ENCODE measurements at regions not wholly inside any gene's neighbourhood (a gene's known extent, or its start where the extent isn't known, plus 50 kb on each side); places are given as distances from the start of the nearest gene placed in this dataset.
A peak's percentile ranks its signal among the peaks of the same experiment; 100 is the strongest.

DNA sequence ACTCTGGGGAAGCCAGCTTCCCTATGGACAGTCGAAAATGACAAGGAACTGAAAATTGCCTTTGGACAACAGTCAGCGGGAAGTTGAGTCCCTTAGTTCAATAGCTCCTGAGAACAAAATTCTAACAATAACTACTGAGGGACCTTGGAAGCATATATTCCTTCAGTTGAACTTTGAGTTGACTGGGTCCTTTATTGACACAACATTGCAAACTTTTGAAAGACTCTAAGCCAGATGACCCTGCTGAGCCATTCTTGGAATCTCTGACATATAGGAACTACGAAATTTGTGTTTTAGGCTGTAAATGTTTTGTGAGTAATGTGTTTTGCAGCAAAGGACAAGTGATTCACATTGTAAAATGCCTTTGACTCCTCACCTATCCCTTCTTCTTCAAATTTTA is 548.8 kb upstream of the LCORL start (continued):
- TF ChIP-seq, protein P1, sequence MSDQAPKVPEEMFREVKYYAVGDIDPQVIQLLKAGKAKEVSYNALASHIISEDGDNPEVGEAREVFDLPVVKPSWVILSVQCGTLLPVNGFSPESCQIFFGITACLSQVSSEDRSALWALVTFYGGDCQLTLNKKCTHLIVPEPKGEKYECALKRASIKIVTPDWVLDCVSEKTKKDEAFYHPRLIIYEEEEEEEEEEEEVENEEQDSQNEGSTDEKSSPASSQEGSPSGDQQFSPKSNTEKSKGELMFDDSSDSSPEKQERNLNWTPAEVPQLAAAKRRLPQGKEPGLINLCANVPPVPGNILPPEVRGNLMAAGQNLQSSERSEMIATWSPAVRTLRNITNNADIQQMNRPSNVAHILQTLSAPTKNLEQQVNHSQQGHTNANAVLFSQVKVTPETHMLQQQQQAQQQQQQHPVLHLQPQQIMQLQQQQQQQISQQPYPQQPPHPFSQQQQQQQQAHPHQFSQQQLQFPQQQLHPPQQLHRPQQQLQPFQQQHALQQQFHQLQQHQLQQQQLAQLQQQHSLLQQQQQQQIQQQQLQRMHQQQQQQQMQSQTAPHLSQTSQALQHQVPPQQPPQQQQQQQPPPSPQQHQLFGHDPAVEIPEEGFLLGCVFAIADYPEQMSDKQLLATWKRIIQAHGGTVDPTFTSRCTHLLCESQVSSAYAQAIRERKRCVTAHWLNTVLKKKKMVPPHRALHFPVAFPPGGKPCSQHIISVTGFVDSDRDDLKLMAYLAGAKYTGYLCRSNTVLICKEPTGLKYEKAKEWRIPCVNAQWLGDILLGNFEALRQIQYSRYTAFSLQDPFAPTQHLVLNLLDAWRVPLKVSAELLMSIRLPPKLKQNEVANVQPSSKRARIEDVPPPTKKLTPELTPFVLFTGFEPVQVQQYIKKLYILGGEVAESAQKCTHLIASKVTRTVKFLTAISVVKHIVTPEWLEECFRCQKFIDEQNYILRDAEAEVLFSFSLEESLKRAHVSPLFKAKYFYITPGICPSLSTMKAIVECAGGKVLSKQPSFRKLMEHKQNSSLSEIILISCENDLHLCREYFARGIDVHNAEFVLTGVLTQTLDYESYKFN (CRISPR knock-in tag; conservative IDR thresholded peaks at IDR 0.05): peak; percentile 48; the same call in 1 of the 2 replicates
- no peak for TF ChIP-seq TERF1 (CRISPR knock-in tag; IDR thresholded peaks at IDR 0.05)
- TF ChIP-seq HNRNPUL1 (IDR thresholded peaks at IDR 0.05; ENCODE audit: low read depth, low read length): no peak
- no peak for TF ChIP-seq SOX13 (IDR thresholded peaks at IDR 0.05)
- peak in 1 of 2 experiments; percentile 48; a peak in 2 of 4 replicates for TF ChIP-seq SOX13 (CRISPR knock-in tag; conservative IDR thresholded peaks at IDR 0.05 in 1 of 2, IDR thresholded peaks at IDR 0.05 in 1 of 2)

GRCh38 chr4:18568600-18568999 is 547.0 kb upstream of the LCORL start:
- no peak overlapping the region for H3K4me2 ChIP-seq (ENCODE audit: low read depth, low read length)
- no peak for DNase-seq (ENCODE audit: low spot score)

More at GRCh38 chr4:18568600-18568999, 547.0 kb upstream of the LCORL start:
- ATAC-seq: no peak
- Histone ChIP-seq H3K27me3 (ENCODE audit: control insufficient read depth in 1 of 2, insufficient read depth in 2 of 2, low read length in 2 of 2) (no peaks in the 10 kb centered on the region), H3K4me1 (ENCODE audit: insufficient read depth, low read length) (peaks cover 66% of the 10 kb centered on the region), H3K79me2 (ENCODE audit: insufficient read depth, low read length) (no peaks in the 10 kb centered on the region), H3K27ac (ENCODE audit: extremely low read length, insufficient read depth, low read length) (no peak overlapping the region), H3K4me3 (replicated peaks in 1 of 3; ENCODE audit: insufficient read depth in 1 of 3, low read depth in 2 of 3, low read length in 3 of 3) (no peak overlapping the region), H2AFZ (ENCODE audit: low read length) (no peak overlapping the region), H3K36me3 (replicated peaks in 1 of 2; ENCODE audit: control insufficient read depth in 1 of 2, insufficient read depth in 2 of 2, low read length in 2 of 2) (no peaks in the 10 kb centered on the region), H4K20me1 (ENCODE audit: insufficient read depth, low read length) (no peaks in the 10 kb centered on the region), H3K9ac (ENCODE audit: insufficient read depth, low read depth, low read length) (no peak overlapping the region), H3K9me3 (ENCODE audit: low read length) (no peaks in the 10 kb centered on the region)
- in situ Hi-C loops (cut with HindIII; ENCODE audit: extremely low pct_ligation_motif_present, low pct_unique_long_range_greater_than_20kb): no loop called here
- ChIA-PET POLR2A (no interaction called here), CTCF (ENCODE audit: low intra/inter-chr PET ratio, low total read pairs) (no interaction called here)
- FAIRE-seq: peak; percentile 39
- WGBS (ENCODE audit: low lambda C conversion rate): 56% methylated on average over 2 of the region's 2 CpGs
- TF ChIP-seq MAFK (conservative IDR thresholded peaks at IDR 0.05 in 1 of 2, IDR thresholded peaks at IDR 0.05 in 1 of 2; ENCODE audit: low read length in 2 of 2) (peak in 1 of 2 experiments; percentile 15; a peak in 1 of 4 replicates), SKI (IDR thresholded peaks at IDR 0.05; ENCODE audit: partially characterized antibody) (no peak), CTCF (CRISPR knock-in tag; IDR thresholded peaks at IDR 0.05) (peak; percentile 45), STAG1 (CRISPR knock-in tag; IDR thresholded peaks at IDR 0.05) (peak; percentile 62)
- BruUV-seq (replicated peaks): no TSS peak
- intact Hi-C loops (cut with micrococcal nuclease; ENCODE audit: unreplicated experiment): loop anchor here (1.0 kb wide), 1 partner anchor 750 kb away; no protein-coding TSS in a partner anchor

All from HepG2 (cell line).